ENCODE measurements at regions not wholly inside any gene's neighbourhood (a gene's known extent, or its start where the extent isn't known, plus 50 kb on each side); places are given as distances from the start of the nearest gene placed in this dataset.

- no peak for DNase-seq
Observed at GRCh38 chr12:75833268-75833667, 198.3 kb downstream of the PHLDA1 start.

DNA sequence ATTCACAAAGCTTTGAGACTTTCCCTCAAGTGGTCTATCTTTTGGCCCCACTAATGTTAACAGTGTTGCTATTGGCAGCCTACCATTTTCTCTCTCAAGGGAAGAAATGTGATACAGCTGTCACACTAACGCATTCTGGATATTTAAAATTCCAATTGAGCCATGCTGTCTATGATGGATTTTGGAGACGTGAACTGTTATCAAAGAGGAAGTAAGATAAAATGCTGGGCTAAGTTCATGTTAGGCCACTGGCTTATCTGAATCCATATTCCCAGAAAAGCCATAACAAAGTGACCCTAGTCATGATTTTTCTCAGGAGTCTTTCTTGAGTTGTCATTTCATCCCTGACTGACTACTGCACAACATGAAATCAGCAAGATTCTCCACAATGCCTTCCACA, 200.2 kb downstream of the PHLDA1 start:
- DNase-seq = no peak

- DNase-seq = no peak
Observed at GRCh38 chr12:75827061-75827460, 204.5 kb downstream of the PHLDA1 start.

- no peak for DNase-seq
Observed at GRCh38 chr12:75825686-75826085, 205.9 kb downstream of the PHLDA1 start.

GRCh38 chr12:75823475-75823874, 208.1 kb downstream of the PHLDA1 start:
- DNase-seq = no peak

DNA sequence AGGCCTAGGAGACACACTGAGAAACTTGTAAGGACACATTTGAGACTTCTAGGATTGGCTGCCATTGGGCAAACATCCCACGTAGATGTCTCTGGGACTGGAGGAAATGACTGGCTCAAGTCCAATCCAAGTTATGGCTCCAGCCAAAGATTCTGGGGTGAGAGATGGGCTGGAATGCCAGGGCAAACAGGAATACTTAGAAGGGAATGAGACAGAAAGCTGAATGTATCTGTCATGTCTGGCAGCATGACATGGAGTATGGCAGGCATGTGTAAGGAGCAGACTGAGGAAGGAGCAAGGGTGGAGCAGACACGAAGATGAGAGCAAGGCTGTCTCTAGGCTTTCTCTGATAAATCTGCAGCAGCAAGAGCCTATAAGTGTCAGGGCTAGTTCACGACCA, 209.2 kb downstream of the PHLDA1 start:
- no peak for DNase-seq

- no peak for DNase-seq
Observed at GRCh38 chr12:75820848-75821578, 210.6 kb downstream of the PHLDA1 start.

GRCh38 chr12:75820071-75820470, 211.5 kb downstream of the PHLDA1 start:
- no peak for DNase-seq

GRCh38 chr12:75819512-75819911, 212.1 kb downstream of the PHLDA1 start:
- no peak for DNase-seq

DNA sequence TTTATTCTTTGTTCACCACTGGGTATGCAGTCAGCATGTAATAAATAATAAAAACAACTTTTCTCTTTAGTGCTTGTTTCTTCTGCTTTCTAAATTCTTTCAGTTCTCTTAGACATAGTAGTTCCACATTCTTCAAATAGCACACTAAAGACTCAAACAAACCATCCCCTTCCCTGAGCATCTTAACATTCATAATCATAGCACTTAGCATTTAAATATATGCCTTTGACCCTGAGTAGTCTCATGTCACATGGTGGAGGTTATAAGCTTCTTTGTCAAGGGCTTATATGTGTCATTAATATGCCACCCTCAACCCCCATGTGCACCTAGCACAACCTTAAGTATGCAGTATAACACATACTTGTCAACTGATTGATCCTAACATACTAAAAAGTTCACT, 212.7 kb downstream of the PHLDA1 start:
- no peak for DNase-seq

DNA sequence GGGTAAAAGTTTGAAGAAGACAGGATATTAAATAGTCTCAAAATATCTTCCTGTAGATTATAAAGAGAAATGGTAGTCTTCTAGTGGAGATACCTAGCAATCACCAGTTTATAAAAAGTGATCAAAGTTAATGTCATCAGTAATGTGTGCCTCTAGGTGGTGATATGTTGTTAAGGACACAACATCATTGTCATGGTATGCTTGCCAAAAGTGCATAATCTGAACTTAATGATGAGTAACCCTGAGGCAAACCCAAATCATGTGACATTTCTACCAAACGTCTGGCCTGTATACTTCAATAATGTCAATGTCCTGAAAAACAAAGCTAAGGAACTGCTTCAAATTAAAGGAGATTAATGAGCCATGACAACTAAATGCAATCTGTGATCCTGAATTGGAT, 214.7 kb downstream of the PHLDA1 start:
- DNase-seq = peak in 1 of 2 donors; percentile 27

DNA sequence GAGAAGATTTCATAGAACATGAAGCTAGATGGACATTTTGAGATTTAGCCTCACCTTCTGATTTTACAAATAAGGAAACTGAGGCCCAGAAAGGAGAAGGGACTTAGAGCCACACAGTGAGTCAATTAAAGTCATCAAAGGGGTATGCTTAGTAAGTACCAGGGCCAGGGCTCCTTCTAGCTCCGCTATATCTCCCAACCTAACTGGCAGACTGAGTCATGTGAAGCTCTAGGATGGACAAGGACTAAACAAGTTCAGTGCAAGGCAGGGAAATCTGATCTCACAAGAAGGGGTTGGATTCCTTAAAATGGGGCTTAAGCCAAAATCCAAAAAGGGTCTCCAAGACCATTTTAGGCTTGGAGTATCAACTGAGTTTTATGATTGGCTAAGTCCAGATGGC, 215.8 kb downstream of the PHLDA1 start:
- DNase-seq = no peak

DNA sequence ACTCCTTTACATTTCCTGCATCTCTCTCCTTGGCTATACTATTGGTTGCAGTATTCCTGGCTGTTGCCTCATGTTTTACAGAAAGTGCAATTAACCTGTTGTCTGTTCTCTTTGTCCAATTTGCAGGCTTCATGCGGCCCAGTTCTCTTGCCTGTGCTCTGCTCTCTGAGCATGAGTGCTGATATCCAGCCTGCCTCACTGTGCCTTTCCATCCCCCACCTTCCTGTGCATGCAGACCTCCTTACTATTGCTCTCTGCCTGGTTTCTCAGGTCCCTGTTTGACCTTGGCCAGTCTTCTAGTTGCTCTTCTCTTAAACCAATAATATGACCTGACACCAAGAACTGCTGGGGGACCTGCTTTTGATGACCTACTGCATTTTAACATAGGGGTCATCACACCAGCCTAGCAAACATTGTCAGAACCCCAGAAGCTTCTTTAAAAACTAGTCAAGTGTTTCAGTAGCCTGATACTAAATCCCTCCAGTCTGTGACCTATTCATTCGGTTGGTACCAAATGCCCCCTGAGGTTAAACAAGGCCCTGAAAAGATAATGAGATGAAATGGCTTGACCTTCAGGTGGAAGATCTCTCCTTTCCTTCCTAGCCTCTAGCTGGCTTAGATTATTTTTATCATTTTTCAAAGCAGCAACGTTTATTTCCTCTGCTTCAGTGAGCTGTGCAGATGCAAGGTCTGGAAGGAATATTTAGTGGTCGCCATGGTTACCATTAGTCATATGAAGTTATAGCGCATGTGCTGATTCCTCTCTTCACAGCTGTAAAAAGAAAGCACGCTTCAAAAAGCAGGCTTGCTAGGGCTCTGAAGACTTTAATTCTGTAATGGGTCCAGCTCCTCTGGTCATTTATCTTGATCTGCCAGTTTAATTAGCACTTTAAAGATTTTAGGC, 216.5 kb downstream of the PHLDA1 start:
- peak; percentile 1 to 57 for DNase-seq

DNA sequence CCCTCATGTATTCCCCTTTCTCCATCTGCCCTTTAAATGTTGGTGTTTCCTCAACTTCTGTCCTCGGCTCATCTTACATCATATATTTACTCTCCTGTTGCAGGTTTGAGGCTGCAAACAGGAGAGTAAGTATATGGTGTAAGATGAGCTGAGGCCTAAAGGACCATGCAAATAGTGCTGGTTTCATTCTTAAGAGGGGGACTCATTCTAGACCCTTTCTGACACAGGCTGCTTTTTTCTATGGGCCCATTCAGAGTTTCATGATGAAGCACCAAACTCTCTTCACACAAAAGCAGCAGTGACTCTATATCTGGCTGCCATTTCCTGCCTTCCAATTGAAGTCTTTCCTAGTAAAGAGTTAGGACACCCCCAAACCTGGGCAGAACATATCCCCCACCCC, 218.5 kb downstream of the PHLDA1 start:
- DNase-seq = no peak

GRCh38 chr12:75812271-75813018, 219.1 kb downstream of the PHLDA1 start:
- DNase-seq = no peak

GRCh38 chr12:75809746-75810145, 221.8 kb downstream of the PHLDA1 start:
- no peak for DNase-seq

GRCh38 chr12:75807494-75807893, 224.1 kb downstream of the PHLDA1 start:
- no peak for DNase-seq

DNA sequence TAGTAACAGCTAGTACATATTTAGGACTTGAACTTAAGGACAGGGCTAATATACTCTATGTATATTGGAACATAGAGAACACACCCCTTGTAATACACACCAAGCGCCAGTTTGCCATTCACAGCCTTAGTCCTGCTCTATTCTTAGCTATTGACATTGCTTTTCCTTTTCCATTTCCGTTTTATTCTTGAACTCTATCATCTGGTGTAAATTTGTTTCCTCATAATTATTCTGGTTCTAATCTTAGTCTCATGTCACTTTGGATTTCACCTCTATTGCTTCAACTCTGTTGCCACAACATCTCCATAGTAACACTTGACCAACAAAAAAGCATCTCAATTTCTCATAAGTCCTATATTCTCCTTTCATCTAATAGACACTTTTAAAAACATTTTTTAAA, 225.7 kb downstream of the PHLDA1 start:
- DNase-seq = no peak

DNA sequence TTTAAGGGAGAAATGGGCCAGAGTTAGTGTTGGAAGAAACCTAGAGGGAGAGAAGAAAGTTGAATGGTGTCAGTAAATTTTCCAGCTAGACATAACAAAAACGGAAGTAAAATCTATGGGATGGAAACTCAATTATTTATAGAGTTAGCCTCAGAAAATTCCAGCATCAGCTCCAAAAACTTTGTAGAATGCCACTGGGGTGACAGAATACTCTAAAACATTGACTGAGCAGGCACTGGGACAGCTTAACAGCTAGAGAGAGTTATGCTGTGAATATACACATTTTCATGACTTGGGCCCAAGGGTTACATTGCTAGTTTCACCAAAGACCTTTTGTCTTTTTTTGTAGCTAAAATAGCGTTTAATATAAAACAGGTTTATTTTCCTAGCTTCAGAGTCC, 226.3 kb downstream of the PHLDA1 start:
- DNase-seq = no peak

DNA sequence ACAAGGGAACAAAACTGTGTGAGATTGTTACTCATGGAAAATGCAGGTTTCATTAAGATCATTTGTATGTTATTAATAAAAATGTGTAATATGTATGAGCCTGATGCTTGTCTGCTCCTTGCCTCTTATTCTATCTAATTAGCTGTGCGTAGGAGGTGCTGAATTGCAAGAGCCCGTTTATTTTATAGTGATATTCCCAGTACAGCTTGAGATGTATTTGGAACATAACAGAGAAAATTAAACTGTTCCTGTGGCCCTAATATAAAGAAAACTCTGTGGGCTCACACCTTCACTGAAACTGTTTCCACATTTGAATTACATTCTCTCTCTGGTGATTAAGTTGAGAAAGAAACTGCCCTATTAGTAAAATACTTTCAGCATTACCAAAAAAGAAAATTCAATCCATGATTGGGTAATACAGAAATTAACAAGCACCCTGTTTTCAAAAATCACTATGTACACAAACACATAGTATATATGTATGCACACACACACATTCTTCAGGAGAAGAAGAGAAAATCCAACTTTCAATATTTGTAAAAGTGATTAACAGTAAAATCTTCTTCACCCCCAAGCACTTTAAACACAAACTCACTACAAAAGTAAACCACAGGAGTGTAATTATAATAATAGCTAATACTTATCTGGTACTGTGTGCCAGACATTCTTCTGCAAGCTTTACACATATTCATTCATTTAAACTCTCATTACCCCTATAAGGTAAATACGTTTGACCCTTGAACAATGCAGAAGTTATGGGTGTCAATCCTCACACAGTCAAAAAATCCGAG, 233.2 kb downstream of the PHLDA1 start:
- DNase-seq = no peak

DNA sequence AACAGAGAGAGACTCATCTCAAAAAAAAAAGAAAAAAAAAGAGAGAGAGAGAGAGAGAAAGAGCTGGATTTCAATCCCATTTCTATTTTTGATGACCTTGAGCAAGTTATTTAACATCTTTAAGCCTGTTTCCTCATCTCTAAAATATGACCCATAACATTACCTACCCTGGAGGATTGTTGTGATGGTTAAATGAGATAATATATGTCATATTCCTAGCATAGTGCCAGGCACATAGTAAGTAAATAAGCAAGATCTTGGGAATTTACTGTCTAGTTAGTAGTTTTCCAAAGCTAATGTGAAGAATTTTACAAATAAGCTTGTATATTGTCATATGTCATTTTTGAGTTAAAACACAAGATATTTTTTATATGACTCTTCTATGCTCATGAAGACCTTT, 236.5 kb downstream of the PHLDA1 start:
- DNase-seq = no peak

DNA sequence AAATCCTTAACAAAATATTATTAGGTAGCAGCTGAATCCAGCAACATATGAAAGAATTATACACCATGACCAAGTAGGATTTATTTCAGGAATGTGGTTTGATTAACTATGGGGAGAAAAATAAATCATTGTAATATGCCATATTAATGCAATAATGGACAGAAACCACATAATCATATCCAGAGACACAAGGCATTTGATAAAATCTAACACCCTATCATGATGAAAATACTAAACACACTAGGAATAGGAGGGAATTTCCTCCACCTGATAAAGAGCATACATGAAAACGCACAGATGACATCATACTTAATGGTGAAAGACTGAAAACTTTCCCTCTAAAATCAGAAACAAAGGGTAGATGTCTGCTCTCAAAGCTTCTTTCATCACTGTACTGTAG, 238.9 kb downstream of the PHLDA1 start:
- no peak for DNase-seq

- DNase-seq = no peak
Observed at GRCh38 chr12:75790219-75790618, 241.4 kb downstream of the PHLDA1 start.
